ENCODE measurements at regions not wholly inside any gene's neighbourhood (a gene's known extent, or its start where the extent isn't known, plus 50 kb on each side); places are given as distances from the start of the nearest gene placed in this dataset.
A peak's percentile ranks its signal among the peaks of the same experiment; 100 is the strongest.
"Not testable (repeated sequence)": the region's sequence is repeated elsewhere in the genome, so short reads cannot be mapped to it uniquely, and the experiment has no call there.

GRCh38 chr2:210730672-210731071, 174.3 kb downstream of the CPS1 start:
- Histone ChIP-seq H3K4me3 (no peak overlapping the region), H3K4me1 (peaks cover 0 to 5% (median 0%) of the 10 kb centered on the region in 10 experiments; a peak in 3 of 20 replicates), H3K27me3 (no peaks in the 10 kb centered on the region), H3K4me2 (no peak overlapping the region), H3K27ac (no peak overlapping the region), H4K20me1 (no peaks in the 10 kb centered on the region), H3K9me3 (replicated peaks in 1 of 11) (peaks cover 0 to 7% (median 4%) of the 10 kb centered on the region in 11 experiments; a peak in 4 of 22 replicates), H3K36me3 (no peaks in the 10 kb centered on the region), H3K9ac (no peak overlapping the region)
- no peak for TF ChIP-seq Cebpa-rat (IDR thresholded peaks at IDR 0.05)

- H3K27me3 ChIP-seq; H3K36me3 ChIP-seq; H4K20me1 ChIP-seq; H3K4me3 ChIP-seq; H3K4me2 ChIP-seq; H3K9ac ChIP-seq; H3K27ac ChIP-seq; H3K4me1 ChIP-seq; H3K9me3 ChIP-seq (replicated peaks in 1 of 11): not testable (repeated sequence)
These were observed 190.4 kb downstream of the CPS1 start for GRCh38 chr2:210746826-210747225.

- TF ChIP-seq Cebpa-rat (IDR thresholded peaks at IDR 0.05) = no peak
- no peaks in the 10 kb centered on the region for H3K9me3 ChIP-seq (replicated peaks in 1 of 11)
- no peak overlapping the region for H3K27ac ChIP-seq
- H3K36me3 ChIP-seq = no peaks in the 10 kb centered on the region
- no peaks in the 10 kb centered on the region for H3K4me1 ChIP-seq
- H4K20me1 ChIP-seq = no peaks in the 10 kb centered on the region
- H3K4me2 ChIP-seq = no peak overlapping the region
- no peak overlapping the region for H3K4me3 ChIP-seq
- H3K9ac ChIP-seq = no peak overlapping the region
- no peaks in the 10 kb centered on the region for H3K27me3 ChIP-seq
These were observed 196.1 kb downstream of the CPS1 start for GRCh38 chr2:210752532-210752931.

GRCh38 chr2:210753386-210753785, 197.0 kb downstream of the CPS1 start:
- Histone ChIP-seq H3K4me2 (no peak overlapping the region), H3K27ac (no peak overlapping the region), H3K27me3 (no peaks in the 10 kb centered on the region), H3K9ac (no peak overlapping the region), H3K9me3 (replicated peaks in 1 of 11) (no peaks in the 10 kb centered on the region), H3K36me3 (no peaks in the 10 kb centered on the region), H3K4me1 (no peaks in the 10 kb centered on the region), H4K20me1 (no peaks in the 10 kb centered on the region), H3K4me3 (no peak overlapping the region)
- no peak for TF ChIP-seq Cebpa-rat (IDR thresholded peaks at IDR 0.05)

- no peak for TF ChIP-seq Cebpa-rat (IDR thresholded peaks at IDR 0.05)
- Histone ChIP-seq H3K4me1 (no peaks in the 10 kb centered on the region), H3K9me3 (replicated peaks in 1 of 11) (no peaks in the 10 kb centered on the region), H3K27ac (no peak overlapping the region), H3K4me2 (no peak overlapping the region), H3K36me3 (no peaks in the 10 kb centered on the region), H4K20me1 (no peaks in the 10 kb centered on the region), H3K27me3 (no peaks in the 10 kb centered on the region), H3K4me3 (no peak overlapping the region), H3K9ac (no peak overlapping the region)
These were observed 200.5 kb downstream of the CPS1 start for GRCh38 chr2:210756855-210757254.

- Histone ChIP-seq H3K27me3 (no peaks in the 10 kb centered on the region), H3K27ac (no peak overlapping the region), H3K4me3 (no peak overlapping the region), H4K20me1 (no peaks in the 10 kb centered on the region), H3K9ac (no peak overlapping the region), H3K36me3 (no peaks in the 10 kb centered on the region), H3K4me1 (no peaks in the 10 kb centered on the region), H3K9me3 (replicated peaks in 1 of 11) (no peaks in the 10 kb centered on the region), H3K4me2 (no peak overlapping the region)
- TF ChIP-seq Cebpa-rat (IDR thresholded peaks at IDR 0.05) = no peak
These were observed 206.5 kb downstream of the CPS1 start for GRCh38 chr2:210762604-210763588.

- peaks cover 0 to 7% (median 0%) of the 10 kb centered on the region in 10 experiments; a peak in 2 of 20 replicates for H3K4me1 ChIP-seq
- H3K4me3 ChIP-seq = no peak overlapping the region
- no peaks in the 10 kb centered on the region for H3K36me3 ChIP-seq
- no peaks in the 10 kb centered on the region for H3K27me3 ChIP-seq
- H3K4me2 ChIP-seq = 0 out of 22 replicates have a peak overlapping the region, but pooled peaks of 1 of the 11 experiments have one; percentile 16
- no peak for TF ChIP-seq Cebpa-rat (IDR thresholded peaks at IDR 0.05)
- H3K27ac ChIP-seq = no peak overlapping the region
- no peak overlapping the region for H3K9ac ChIP-seq
- peaks cover 0 to 13% (median 0%) of the 10 kb centered on the region in 11 experiments; a peak in 2 of 22 replicates for H3K9me3 ChIP-seq (replicated peaks in 1 of 11)
- no peaks in the 10 kb centered on the region for H4K20me1 ChIP-seq
These were observed 212.0 kb downstream of the CPS1 start for GRCh38 chr2:210768329-210768910.

GRCh38 chr2:210776756-210777155, 220.4 kb downstream of the CPS1 start:
- no peak overlapping the region for H3K27ac ChIP-seq
- no peak overlapping the region for H3K9ac ChIP-seq
- TF ChIP-seq Cebpa-rat (IDR thresholded peaks at IDR 0.05) = no peak
- no peak overlapping the region for H3K4me3 ChIP-seq
- H3K4me2 ChIP-seq = no peak overlapping the region
- no peaks in the 10 kb centered on the region for H3K4me1 ChIP-seq
- peaks cover 0 to 7% (median 0%) of the 10 kb centered on the region in 11 experiments; a peak in 1 of 22 replicates for H3K9me3 ChIP-seq (replicated peaks in 1 of 11)
- H3K36me3 ChIP-seq = no peaks in the 10 kb centered on the region
- H4K20me1 ChIP-seq = no peaks in the 10 kb centered on the region
- H3K27me3 ChIP-seq = no peaks in the 10 kb centered on the region

- no peak for TF ChIP-seq Cebpa-rat (IDR thresholded peaks at IDR 0.05)
- Histone ChIP-seq H4K20me1 (no peaks in the 10 kb centered on the region), H3K4me2 (no peak overlapping the region), H3K4me1 (no peaks in the 10 kb centered on the region), H3K27ac (no peak overlapping the region), H3K9ac (no peak overlapping the region), H3K36me3 (no peaks in the 10 kb centered on the region), H3K27me3 (no peaks in the 10 kb centered on the region), H3K4me3 (no peak overlapping the region), H3K9me3 (replicated peaks in 1 of 11) (no peaks in the 10 kb centered on the region)
These were observed 225.8 kb downstream of the CPS1 start for GRCh38 chr2:210782222-210782621.

GRCh38 chr2:210787831-210788230, 231.4 kb downstream of the CPS1 start:
- not testable (repeated sequence) for H3K9ac ChIP-seq; H3K9me3 ChIP-seq (replicated peaks in 1 of 11); H3K27ac ChIP-seq; H3K27me3 ChIP-seq; H3K4me2 ChIP-seq; H4K20me1 ChIP-seq; H3K4me1 ChIP-seq; H3K4me3 ChIP-seq; H3K36me3 ChIP-seq

All from BLaER1 treated with 17β-estradiol and CSF1 and Interleukin-3, amounts not matched to agents 10 nM and 100 nM (cell line).